ENCODE measurements at regions not wholly inside any gene's neighbourhood (a gene's known extent, or its start where the extent isn't known, plus 50 kb on each side); places are given as distances from the start of the nearest gene placed in this dataset.
"Not testable (repeated sequence)": the region's sequence is repeated elsewhere in the genome, so short reads cannot be mapped to it uniquely, and the experiment has no call there.

DNA sequence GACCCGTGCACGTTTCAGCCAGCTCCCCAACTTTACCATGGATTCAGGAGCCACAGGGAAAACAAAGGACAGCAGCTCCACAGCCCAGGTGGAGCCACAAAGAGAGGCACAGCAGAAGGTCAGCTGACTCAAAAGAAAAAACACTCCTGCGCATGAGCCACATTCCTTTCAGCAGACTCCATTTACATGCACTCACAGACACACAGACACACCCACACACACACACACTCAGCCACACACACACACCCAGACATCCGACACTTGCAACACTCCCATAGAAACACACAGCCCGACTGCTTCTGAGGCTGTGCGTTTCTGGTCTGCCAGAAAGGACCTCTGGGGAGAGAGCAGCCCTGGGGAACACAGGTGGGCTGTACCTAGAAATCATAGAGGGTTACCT is 2335.5 kb downstream of the TP53TG3F start:
- Mint-ChIP-seq H3K36me3 (no peaks in the 10 kb centered on the region), H3K4me3 (no peak overlapping the region), H3K4me1 (no peaks in the 10 kb centered on the region), H3K9me3 (peaks cover 57% of the 10 kb centered on the region), H3K27me3 (ENCODE audit: low read depth) (no peaks in the 10 kb centered on the region), H3K27ac (no peak overlapping the region)
- no peak for DNase-seq (ENCODE audit: low spot score in 2 of 2, unreplicated experiment in 2 of 2)
- TF ChIP-seq, protein P1, sequence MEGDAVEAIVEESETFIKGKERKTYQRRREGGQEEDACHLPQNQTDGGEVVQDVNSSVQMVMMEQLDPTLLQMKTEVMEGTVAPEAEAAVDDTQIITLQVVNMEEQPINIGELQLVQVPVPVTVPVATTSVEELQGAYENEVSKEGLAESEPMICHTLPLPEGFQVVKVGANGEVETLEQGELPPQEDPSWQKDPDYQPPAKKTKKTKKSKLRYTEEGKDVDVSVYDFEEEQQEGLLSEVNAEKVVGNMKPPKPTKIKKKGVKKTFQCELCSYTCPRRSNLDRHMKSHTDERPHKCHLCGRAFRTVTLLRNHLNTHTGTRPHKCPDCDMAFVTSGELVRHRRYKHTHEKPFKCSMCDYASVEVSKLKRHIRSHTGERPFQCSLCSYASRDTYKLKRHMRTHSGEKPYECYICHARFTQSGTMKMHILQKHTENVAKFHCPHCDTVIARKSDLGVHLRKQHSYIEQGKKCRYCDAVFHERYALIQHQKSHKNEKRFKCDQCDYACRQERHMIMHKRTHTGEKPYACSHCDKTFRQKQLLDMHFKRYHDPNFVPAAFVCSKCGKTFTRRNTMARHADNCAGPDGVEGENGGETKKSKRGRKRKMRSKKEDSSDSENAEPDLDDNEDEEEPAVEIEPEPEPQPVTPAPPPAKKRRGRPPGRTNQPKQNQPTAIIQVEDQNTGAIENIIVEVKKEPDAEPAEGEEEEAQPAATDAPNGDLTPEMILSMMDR (IDR thresholded peaks at IDR 0.05; ENCODE audit: unreplicated experiment): no peak

GRCh38 chr16:35795361-35796029 is 2336.1 kb downstream of the TP53TG3F start:
- no peak overlapping the region for H3K4me3 Mint-ChIP-seq
- no peak overlapping the region for H3K27ac Mint-ChIP-seq
- no peaks in the 10 kb centered on the region for H3K36me3 Mint-ChIP-seq
- H3K4me1 Mint-ChIP-seq: no peaks in the 10 kb centered on the region
- H3K27me3 Mint-ChIP-seq (ENCODE audit: low read depth): no peaks in the 10 kb centered on the region
- TF ChIP-seq, protein P1 (IDR thresholded peaks at IDR 0.05; ENCODE audit: unreplicated experiment): no peak
- DNase-seq (ENCODE audit: low spot score in 2 of 2, unreplicated experiment in 2 of 2): no peak
- H3K9me3 Mint-ChIP-seq: peaks cover 61% of the 10 kb centered on the region

- no peaks in the 10 kb centered on the region for H3K4me1 Mint-ChIP-seq
- H3K27ac Mint-ChIP-seq: no peak overlapping the region
- DNase-seq (ENCODE audit: low spot score in 2 of 2, unreplicated experiment in 2 of 2): no peak
- no peaks in the 10 kb centered on the region for H3K36me3 Mint-ChIP-seq
- TF ChIP-seq, protein P1 (IDR thresholded peaks at IDR 0.05; ENCODE audit: unreplicated experiment): no peak
- H3K9me3 Mint-ChIP-seq: peaks cover 55% of the 10 kb centered on the region
- no peaks in the 10 kb centered on the region for H3K27me3 Mint-ChIP-seq (ENCODE audit: low read depth)
- H3K4me3 Mint-ChIP-seq: no peak overlapping the region
Measured at GRCh38 chr16:35797811-35798210, 2338.4 kb downstream of the TP53TG3F start.

GRCh38 chr16:35798885-35799426 is 2339.5 kb downstream of the TP53TG3F start:
- H3K36me3 Mint-ChIP-seq: no peaks in the 10 kb centered on the region
- no peak overlapping the region for H3K4me3 Mint-ChIP-seq
- no peaks in the 10 kb centered on the region for H3K27me3 Mint-ChIP-seq (ENCODE audit: low read depth)
- TF ChIP-seq, protein P1 (IDR thresholded peaks at IDR 0.05; ENCODE audit: unreplicated experiment): no peak
- no peak for DNase-seq (ENCODE audit: low spot score in 2 of 2, unreplicated experiment in 2 of 2)
- H3K9me3 Mint-ChIP-seq: peaks cover 57% of the 10 kb centered on the region
- H3K27ac Mint-ChIP-seq: no peak overlapping the region
- no peaks in the 10 kb centered on the region for H3K4me1 Mint-ChIP-seq

DNA sequence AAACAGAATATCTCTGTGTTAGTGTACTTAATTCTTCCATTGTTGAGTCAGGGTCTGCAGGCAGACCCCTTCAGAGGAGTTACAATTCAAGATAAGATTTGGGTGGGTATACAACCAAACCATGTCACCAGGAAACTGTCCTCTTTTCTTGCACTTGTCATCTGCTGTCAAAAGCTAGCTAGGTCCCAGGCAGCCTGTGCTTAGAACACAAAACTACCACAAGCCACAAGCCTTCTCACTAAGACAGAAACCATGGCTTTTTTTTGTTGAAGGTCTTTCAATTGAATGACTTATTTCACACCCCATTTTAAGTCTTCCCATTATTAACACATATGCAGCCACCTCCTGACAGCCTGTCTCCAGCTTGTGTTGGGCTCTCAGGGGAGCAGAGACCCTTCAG is 2345.1 kb downstream of the TP53TG3F start:
- not testable (repeated sequence) for H3K27ac Mint-ChIP-seq; DNase-seq (ENCODE audit: low spot score in 2 of 2, unreplicated experiment in 2 of 2); H3K27me3 Mint-ChIP-seq (ENCODE audit: low read depth); H3K36me3 Mint-ChIP-seq; H3K4me1 Mint-ChIP-seq; H3K4me3 Mint-ChIP-seq
- H3K9me3 Mint-ChIP-seq: peaks cover 55% of the 10 kb centered on the region

DNA sequence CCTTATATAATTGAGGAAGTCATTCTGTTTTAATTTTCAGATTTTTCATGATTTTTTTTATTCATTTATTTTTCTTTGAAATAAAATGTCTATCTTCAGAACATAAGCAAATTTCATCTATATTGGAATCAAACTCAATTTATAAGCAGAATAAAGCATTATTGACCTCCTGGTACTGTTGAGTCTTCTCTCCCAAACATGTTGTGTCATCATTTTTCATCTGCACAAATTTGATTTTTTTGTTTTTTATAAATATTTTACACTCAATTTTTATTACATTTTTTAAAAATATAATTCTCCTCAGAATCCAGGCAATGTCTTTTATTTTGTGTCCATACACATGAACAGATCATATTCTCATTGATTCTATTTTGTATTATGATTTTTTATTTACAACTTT is 2363.9 kb downstream of the TP53TG3F start:
- Mint-ChIP-seq H3K27ac (no peak overlapping the region), H3K4me3 (no peak overlapping the region), H3K36me3 (no peaks in the 10 kb centered on the region), H3K27me3 (ENCODE audit: low read depth) (no peaks in the 10 kb centered on the region), H3K9me3 (peaks cover 59% of the 10 kb centered on the region), H3K4me1 (no peaks in the 10 kb centered on the region)
- TF ChIP-seq, protein P1 (IDR thresholded peaks at IDR 0.05; ENCODE audit: unreplicated experiment): no peak
- no peak for DNase-seq (ENCODE audit: low spot score in 2 of 2, unreplicated experiment in 2 of 2)
